Jurkat, Clone E6-1 (cell line): ENCODE measurements at regions not wholly inside any gene's neighbourhood (a gene's known extent, or its start where the extent isn't known, plus 50 kb on each side); places are given as distances from the start of the nearest gene placed in this dataset.

Experiments
- DNase-seq: peaks from one replicate; pipeline ENCODE4 v3.0.0-alpha.2; 2011; ENCODE audit warnings: low read depth, low spot score
- H3K4me3 ChIP-seq: 2 replicates; pipeline ENCODE4 v1.5.1; 2011; ENCODE audit warnings: mild to moderate bottlenecking, low read length, control low read depth, moderate library complexity

DNA sequence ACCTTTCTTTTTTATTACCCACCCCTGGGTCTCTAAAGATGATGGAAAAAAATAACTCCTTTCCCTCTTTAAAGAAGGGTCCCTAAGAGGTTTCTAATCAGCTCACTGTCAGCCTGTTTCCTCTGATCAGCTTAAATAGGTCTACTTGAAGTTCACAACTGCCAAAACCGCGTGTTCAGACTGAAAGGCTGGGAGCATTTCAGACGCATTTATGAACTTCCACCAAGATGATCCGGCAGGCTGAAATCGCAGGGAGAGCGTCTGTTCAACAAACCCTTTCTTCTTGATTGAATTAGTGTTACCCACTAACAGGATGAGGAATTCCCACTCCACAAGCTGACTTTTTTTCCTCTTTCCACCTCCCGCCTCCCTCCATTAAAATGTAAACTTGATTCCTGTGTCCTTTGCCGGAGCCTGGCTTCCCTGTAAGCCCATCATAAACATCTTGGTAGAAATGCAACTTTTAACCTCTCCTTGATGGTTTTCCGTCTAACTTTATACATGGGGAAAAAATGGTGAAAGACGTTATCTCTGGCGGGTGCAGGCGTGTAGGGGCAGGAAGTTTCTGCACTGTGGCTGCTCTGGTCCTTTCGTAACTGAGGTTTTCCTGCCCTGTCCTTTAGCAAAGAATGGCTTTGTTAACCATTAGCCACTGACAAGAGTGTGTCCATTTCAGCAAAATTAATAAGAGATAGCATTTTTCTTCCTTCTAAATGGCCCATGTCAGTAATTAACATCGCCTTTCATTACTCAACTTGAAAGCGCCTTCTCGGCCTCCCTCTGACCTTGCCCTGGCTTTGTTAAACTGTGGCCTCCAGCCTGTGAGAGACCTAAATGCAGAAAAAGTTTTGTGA, 130.7 kb downstream of the BAMBI start:
- H3K4me3 ChIP-seq: no peak overlapping the region
- peak; percentile 5 for DNase-seq

DNA sequence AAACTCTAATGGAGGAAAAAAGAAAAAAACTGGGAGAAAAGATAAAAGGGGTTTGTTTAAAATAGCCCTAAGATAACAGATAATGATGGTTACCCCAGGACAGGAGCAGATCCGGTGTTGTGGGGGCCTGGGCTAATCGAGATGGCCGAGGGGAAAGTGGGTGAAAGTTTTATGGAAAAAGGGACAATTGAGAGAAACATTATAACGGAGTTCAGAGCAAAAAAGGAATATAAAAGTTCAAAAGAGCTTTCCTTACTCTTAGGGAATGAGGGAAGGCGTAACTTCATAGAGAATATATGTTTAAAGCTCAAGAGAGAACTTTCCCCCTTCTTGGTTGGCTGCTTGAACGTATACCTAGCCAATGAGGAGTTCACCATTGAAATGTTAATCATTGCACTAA, 131.4 kb downstream of the BAMBI start:
- no peak overlapping the region for H3K4me3 ChIP-seq
- DNase-seq: no peak

DNA sequence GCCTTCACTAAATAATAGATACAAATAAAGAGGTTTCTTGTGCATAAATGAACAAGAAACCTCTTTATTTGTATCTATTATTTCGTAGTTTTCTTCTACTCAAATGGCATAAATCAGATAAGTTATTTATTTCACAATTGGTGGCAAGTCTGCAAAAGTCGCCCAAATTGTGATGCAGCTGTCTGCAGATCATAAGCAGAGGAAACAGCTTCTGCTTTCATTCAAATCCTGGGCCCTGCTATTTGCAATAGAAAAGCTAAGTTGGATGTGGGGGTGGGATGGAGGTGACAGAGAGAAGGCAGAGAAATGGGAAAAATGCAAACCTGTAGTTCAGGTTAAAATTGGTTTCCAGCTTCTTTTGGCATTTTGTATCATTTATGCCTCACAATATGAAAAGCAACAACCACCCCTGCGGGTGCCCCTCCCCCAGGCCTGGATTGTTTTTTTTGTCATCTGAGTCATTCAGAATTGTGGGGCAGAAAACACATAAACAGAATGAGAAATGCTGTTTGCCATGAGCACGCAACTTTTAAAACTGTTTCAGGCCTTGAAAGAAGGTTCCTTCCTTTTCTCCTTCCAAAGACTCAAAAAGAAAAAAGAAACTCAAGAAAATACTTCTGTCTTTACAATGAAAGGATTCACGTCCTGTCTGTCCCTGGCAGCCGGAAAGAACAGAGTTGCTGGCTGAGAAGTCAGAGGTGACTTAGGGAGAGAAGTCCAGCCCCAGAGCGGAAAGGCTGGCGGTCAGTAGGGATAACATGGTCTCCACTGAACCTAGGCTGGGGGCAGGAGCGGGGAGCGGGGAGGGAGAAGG, 132.9 kb downstream of the BAMBI start:
- H3K4me3 ChIP-seq: no peak overlapping the region

DNA sequence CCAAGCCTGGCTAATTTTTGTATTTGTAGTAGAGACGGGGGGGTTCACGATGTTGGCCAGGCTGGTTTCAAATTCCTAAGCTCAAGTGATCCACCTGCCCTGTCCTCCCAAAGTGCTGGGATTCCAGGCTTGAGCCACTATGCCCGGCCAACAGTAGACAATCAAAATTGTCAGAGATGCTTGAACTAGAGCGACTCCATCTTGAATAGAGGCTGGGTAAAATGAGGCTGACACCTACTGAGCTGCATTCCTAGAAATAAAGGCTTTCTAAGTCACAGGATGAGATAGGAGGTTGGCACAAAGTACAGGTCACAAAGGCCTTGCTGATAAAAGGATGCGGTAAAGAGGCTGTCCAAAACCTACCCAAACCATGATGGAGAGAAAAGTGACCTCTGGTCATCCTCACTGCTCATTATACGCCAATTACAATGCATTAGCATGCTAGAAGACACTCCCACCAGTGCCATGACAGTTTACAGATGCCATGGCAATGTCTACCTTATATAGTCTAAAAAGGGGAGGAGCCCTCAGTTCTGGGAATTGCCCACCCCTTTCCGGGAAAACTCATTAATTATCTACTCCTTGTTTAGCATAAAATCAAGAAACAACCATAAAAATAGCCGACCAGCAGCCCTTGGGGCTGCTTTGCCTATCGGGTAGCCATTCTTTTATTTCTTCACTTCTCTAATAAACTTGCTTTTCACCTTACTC, 134.5 kb downstream of the BAMBI start:
- H3K4me3 ChIP-seq: no peak overlapping the region
- DNase-seq: no peak

More for the DNA sequence above, 132.9 kb downstream of the BAMBI start:
- no peak for DNase-seq

DNA sequence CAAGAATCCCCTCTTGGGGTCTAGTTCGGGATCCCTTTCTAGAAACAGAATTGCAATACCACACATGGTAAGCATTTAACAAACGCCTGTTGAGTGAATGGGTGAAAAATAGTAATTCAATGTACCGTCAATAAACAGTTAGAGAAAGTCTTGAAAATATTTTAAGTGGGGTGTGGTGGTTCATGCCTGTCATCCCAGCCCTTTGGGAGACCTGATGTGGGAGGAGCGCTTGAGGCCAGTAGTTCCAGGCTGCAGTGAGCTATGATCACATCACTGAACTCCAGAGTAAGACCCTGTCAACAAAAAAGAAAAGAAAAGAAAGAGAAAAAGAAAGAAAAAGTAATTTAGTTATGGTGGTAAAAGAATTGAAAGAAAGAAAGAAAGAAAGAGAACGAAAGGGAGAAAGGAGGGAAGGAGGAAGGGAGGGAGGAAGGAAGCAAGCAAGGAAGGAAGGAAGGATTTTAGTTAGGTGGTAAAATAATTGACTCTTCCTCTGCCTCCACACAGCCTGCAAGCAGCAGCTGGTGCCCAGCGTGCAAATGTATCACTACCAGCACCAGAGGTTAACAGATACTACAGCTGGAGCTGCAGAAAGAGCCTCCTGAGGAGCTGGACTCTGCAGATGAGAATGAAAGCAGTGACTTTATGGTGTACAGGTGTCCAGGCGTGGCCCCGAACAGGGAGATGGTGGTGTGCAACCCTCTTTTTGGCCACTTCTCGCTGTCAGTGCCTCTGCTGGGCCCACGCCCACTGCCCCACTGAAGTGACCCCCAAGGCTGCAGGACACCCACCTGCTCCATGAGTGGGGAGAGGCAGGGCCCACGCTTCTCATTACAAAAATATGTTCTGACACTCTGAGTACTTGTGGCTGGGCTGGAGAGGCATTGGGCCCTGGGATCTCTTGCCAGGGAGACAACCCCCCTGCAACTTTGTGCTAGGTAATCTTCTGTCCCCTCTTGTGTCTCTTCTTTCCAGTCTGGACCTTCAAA, 135.4 kb downstream of the BAMBI start:
- no peak for DNase-seq
- no peak overlapping the region for H3K4me3 ChIP-seq

DNA sequence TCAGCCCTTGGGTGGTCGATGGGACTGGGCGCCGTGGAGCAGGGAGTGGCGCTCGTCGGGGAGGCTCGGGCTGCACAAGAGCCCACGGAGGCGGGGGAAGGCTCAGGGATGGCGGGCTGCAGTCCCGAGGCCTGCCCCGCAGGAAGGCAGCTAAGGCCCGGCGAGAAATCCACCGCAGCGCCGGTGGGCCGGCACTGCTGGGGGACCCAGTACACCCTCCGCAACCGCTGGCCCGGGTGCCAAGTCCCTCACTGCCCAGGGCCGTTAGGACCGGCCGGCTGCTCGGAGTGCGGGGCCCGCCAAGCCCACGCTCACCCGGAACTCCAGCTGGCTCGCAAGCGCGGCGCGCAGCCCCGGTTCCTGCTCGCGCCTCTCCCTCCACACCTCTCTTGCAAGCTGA, 138.4 kb downstream of the BAMBI start:
- DNase-seq: no peak
- no peak overlapping the region for H3K4me3 ChIP-seq

DNA sequence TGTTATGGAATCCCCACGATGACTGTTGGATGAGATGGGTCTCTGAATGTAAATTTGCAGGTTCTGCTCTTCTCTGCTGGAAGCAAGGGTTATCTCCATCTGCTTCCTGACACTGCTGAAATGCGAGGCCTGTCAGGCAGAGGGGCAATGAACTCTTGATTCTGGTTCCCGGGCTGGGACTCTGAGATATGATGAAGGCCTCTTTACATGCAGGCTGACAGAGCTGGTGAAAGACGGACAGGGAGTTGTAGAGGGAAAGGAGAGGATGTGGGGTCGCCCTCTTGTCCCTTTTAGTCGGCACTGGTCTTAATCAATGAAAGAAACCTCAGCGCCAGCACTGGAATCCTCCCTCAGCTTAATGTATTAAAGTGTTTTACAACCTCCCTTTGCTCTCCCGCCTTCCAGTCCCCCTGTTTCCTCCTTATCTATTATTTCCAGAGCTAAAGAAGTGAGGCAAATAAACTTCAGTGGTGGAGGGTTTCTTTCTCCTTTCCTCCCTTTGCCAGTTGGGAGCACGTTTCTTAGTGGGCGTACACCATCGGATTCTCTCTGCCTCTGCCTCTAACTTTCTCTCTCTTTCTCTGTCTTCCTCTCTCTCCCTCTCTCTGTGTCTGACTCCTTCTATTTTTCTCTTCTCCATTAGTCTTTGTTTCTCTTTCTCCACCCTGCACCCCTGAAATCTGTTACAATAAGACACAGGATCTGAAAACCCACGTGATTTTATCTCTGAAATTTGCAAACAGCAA, 145.6 kb downstream of the BAMBI start:
- no peak for DNase-seq
- H3K4me3 ChIP-seq: no peak overlapping the region

DNA sequence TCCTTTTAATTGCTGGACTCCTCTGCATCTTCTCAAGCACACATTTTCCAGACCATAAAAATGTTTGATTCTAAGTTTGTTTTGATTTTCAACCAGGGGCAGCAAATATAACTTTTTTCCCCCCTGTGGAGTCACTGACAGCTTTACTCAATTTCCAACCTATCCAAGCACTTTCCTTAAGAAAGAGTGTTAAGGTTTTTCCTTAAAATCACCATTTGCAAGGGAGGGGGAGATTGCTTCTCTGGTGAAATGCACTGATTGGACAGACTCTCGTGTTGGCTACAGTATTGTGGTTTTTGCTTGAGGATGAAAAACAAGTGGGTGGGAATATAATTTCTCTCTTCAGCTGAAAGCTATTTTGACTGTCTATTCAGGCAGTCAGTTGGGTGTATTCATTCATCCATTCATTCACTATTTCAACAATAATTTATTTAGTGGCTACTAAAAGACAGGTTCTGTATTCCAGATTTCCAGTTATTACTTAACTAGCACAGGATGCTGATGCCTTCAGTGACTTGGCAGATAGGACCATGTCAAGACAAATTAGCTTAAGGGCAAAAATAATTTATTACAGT, 146.3 kb downstream of the BAMBI start:
- DNase-seq: no peak
- H3K4me3 ChIP-seq: no peak overlapping the region

DNA sequence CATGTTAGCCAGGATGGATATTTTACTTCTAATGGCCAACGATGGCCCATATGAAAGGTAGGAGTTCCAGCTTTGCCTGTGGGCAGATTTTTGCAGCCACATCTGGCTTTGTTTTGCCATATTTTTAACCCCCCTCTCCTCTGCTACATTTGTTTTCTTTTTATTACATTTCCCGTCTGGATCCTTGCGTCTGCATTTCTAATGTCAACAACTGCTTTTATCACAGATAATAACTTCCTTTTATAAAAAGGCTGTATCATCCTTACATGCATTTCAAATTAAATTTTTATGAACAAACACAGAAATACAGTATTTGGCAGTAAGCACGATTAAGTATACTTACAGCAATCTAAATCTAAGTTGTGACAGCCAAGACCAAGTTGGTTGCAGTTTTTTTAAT, 156.0 kb downstream of the BAMBI start:
- no peak overlapping the region for H3K4me3 ChIP-seq
- DNase-seq: no peak

DNA sequence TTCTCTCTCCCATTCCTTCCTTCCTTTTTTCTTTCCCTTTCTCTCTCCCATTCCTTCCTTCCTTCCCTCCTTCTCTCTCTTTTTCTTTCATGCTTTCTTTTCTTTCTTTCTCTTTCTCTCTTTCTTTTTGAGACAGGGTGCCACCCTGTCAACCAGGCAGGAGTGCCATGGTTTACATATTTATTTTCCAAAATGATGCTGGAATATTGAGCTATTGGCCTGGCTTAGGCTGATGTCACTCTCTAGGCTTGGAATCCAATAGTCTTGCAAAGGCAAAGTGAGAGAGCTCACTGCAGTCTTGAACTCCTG, 159.1 kb downstream of the BAMBI start:
- DNase-seq: no peak
- H3K4me3 ChIP-seq: no peak overlapping the region

DNA sequence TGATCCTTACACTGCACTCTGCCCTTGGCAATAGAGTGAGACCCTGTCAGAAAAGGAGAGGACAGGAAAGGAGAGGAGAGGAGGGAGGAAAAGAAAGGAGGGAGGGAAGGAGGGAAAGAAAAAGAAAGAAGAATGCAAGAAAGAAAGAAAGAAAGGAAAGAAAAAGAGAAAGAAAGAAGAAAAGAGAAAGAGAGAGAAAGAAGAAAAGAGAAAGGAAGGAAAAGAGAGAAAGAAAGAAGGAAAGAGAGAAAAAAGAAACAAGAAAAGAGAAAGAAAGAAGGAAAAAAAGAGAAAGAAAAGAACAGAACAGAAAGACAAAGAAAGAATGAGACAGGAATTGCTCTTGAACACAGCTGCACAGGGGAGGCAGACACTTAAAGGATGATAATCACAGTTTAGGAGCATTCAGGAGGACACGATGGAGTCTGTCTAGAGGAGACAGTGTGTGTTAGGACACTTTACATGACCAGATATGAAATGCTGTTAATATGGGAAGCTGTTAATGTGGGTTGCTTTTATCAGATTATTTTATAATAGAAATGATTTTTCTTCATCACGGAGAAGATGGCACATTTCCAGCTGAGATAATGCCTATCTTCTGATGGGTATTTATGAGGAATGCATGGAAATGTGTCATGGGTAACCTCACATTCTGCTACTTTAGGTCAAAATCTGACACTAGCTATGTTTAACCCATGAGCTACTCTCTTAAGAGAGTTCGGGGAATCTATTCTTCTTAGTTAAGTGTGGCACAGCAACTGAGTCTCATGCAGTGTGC, 160.5 kb downstream of the BAMBI start:
- no peak for DNase-seq
- no peak overlapping the region for H3K4me3 ChIP-seq

DNA sequence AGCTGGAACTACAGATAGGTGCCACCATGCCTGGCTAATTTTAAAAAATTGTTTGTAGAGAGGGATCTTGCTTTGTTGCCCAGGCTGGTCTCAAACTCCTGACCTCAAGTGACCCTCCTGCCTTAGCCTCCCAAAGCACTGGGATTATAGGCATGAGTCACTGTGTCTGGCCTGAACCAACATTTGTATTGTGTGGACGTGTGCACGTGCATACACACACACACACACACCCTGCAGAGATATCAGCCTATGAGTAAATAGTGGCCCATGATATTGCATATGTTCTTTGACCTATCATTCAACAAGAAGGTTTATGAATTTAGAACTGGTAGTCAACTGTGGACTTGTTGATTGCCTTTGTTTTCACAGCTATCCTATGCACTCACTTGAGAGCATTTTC, 161.6 kb downstream of the BAMBI start:
- no peak for DNase-seq
- no peak overlapping the region for H3K4me3 ChIP-seq

DNA sequence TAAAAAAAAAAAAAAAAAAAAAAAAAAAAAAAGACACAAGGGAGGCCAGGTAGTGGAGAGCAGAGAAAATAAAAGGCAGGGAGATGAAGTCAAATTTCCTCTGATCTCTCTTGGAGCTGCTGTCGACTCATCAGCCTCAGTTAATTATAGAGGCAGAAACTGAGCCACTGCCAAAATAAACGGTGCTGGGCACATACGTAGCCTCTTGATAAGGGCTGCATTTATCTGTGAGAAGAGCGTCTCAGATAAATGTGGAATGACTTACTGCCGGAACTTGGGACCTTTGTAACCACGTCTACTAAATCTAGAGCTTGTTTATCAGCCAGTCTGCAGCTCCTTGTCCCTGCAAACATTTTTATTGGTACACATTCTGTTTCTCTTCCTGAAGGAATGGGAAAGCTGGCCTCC, 162.3 kb downstream of the BAMBI start:
- DNase-seq: no peak
- no peak overlapping the region for H3K4me3 ChIP-seq

DNA sequence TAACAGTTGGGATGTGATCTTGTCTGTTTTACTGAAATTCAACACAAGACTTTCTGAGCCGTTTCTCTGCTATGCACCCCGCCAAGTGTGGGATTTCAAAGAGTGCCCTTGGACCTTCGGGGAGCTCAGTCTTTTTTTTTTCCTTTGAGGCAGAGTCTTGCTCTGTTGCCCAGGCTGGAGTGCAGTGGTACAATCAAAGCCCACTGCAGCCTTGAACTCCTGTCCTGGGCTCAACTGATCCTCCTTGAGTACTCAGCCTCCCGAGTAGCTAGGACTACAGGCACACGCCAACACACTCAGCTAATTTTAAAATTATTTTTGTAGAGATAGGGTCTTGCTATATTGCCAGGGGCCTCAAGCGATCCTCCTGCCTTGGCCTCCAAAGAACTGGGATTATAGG, 162.9 kb downstream of the BAMBI start:
- no peak overlapping the region for H3K4me3 ChIP-seq
- DNase-seq: no peak

DNA sequence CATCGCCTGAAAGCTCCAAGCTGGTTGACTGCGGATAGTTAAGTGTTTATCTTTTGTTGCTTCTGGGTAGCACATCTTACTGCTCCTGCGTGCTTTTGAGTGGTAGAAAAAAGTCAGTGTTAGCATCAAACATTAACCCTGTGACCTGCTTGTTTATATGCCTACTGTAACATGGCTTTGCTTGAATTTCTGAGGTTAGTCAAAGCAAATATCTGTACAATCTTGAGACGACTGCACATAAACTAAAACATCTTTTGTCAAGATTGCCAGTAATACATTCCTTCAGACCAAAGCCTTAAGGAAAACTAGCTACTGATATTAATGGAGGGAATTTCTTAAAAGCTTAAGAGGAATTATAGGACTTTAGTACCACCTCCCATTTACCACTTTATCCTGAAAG, 163.7 kb downstream of the BAMBI start:
- no peak for DNase-seq
- no peak overlapping the region for H3K4me3 ChIP-seq

DNA sequence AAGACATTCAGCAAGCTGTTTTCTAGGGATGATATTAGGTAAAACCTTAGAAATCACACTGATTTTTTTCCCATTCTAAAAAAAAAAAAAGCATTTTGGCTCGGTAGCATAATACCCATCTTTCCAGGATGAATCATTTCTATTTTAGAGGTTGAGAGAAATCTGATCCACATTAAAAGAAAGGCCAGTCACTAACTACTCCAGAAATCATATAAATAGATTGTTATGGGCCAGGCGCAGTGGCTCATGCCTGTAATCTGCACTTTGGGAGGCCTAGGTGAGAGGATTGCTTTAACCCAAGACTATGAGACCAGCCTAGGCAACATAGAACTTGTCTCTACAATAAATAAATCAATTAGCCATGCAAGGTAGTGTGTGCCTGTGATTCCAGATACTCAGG, 164.3 kb downstream of the BAMBI start:
- no peak for DNase-seq
- H3K4me3 ChIP-seq: no peak overlapping the region

DNA sequence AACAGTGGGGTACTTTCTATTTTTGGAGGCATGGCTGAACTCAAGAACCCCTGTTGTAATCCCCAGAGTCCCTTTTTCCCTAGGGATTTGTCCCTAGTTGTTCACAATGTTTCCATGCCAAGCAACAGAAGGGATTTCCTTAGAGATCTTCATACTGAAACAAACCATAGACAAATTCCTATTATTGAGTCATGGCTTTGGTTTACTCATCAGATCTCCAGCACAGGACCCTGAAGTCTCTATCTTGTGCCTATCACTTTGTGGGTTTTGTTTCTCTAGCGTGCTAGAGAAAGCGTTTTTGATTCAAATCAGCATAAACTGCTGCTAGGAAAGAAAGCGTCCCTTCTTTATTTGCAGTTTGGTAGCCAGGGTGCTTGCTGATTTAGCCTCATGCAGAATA, 165.0 kb downstream of the BAMBI start:
- no peak for DNase-seq
- H3K4me3 ChIP-seq: no peak overlapping the region
